ENCODE measurements at regions not wholly inside any gene's neighbourhood (a gene's known extent, or its start where the extent isn't known, plus 50 kb on each side); places are given as distances from the start of the nearest gene placed in this dataset.

- BruUV-seq (replicated peaks) = no TSS peak
- DNase-seq (ENCODE audit: low read depth, low spot score) = no peak
- H3K27me3 ChIP-seq (ENCODE audit: control insufficient read depth in 2 of 2, insufficient read depth in 2 of 2, low read length in 2 of 2) = no peaks in the 10 kb centered on the region
- dilution Hi-C loops (cut with MboI; ENCODE audit: extremely low pct_ligation_motif_present, low sequenced_read_pairs) (no loop called here), intact Hi-C loops (cut with micrococcal nuclease) (no loop called here)
- no peaks in the 10 kb centered on the region for H3K9me1 ChIP-seq (replicated peaks; ENCODE audit: control insufficient read depth, extremely low read depth, insufficient read depth, low read length)
- H3K4me2 ChIP-seq (ENCODE audit: insufficient read depth, low read length) = no peak overlapping the region
- H2AFZ ChIP-seq (ENCODE audit: low read depth, low read length) = no peak overlapping the region
- H3K36me3 ChIP-seq (ENCODE audit: control insufficient read depth in 2 of 2, extremely low read depth in 1 of 2, insufficient read depth in 2 of 2, low read length in 2 of 2) = no peaks in the 10 kb centered on the region
- CTCF ChIA-PET = no interaction called here
- H3K9me3 ChIP-seq (replicated peaks; ENCODE audit: control insufficient read depth, insufficient read depth, low read length) = no peaks in the 10 kb centered on the region
- TF ChIP-seq JUN (IDR thresholded peaks at IDR 0.05; ENCODE audit: borderline replicate concordance, insufficient read depth, insufficient read length, low read depth) = no peak
- no peak for TF ChIP-seq POLR2A (IDR thresholded peaks at IDR 0.05; ENCODE audit: low read depth, low read length)
- TF ChIP-seq MAX (IDR thresholded peaks at IDR 0.05; ENCODE audit: insufficient read depth, insufficient read length) = no peak
- no peak for TF ChIP-seq MYC (IDR thresholded peaks at IDR 0.05; ENCODE audit: low read depth, low read length)
- no peak for TF ChIP-seq GATA2 (IDR thresholded peaks at IDR 0.05; ENCODE audit: insufficient read depth, insufficient read length, low read depth, low read length)
- TF ChIP-seq POLR2AphosphoS5 (IDR thresholded peaks at IDR 0.05; ENCODE audit: insufficient read depth, low read depth, low read length) = no peak
- TF ChIP-seq CTCF (IDR thresholded peaks at IDR 0.05; ENCODE audit: extremely low read depth in 1 of 2, insufficient read depth in 1 of 2, low read depth in 1 of 2, low read length in 2 of 2) = no peak
- no peak for TF ChIP-seq FOS (IDR thresholded peaks at IDR 0.05; ENCODE audit: borderline replicate concordance, insufficient read depth, low read length)
- no peak for TF ChIP-seq EZH2 (IDR thresholded peaks at IDR 0.05; ENCODE audit: borderline replicate concordance, low read depth, low read length, severe bottlenecking)
- no peak for FAIRE-seq
- H3K9ac ChIP-seq (replicated peaks; ENCODE audit: extremely low read depth, insufficient read depth, low read length) = no peak overlapping the region
- H3K27ac ChIP-seq (ENCODE audit: insufficient read depth, low read depth, low read length) = no peak overlapping the region
- POLR2A ChIA-PET = no interaction called here
- H3K4me1 ChIP-seq (ENCODE audit: control insufficient read depth, extremely low read depth, insufficient read depth, low read length) = no peaks in the 10 kb centered on the region
- no peaks in the 10 kb centered on the region for H4K20me1 ChIP-seq (replicated peaks; ENCODE audit: control insufficient read depth, extremely low read depth, insufficient read depth, low read length)
- H3K79me2 ChIP-seq (ENCODE audit: control insufficient read depth, insufficient read depth, low read length) = no peaks in the 10 kb centered on the region
- H3K4me3 ChIP-seq (replicated peaks in 1 of 3; ENCODE audit: insufficient read depth in 1 of 3, low read depth in 1 of 3, low read length in 3 of 3) = no peak overlapping the region
These were observed 305.0 kb upstream of the MEF2C start for GRCh38 chr5:89187883-89188465.

Data from endothelial cell of umbilical vein (primary cell).